ENCODE measurements at regions not wholly inside any gene's neighbourhood (a gene's known extent, or its start where the extent isn't known, plus 50 kb on each side); places are given as distances from the start of the nearest gene placed in this dataset.

- Histone ChIP-seq H3K4me3 (no peak overlapping the region), H3K27ac (peak overlapping the region in 1 of 12 donors; percentile 11), H3K4me1 (peaks cover 0 to 7% (median 0%) of the 10 kb centered on the region in 12 donors), H3K36me3 (no peaks in the 10 kb centered on the region), H3K9me3 (no peaks in the 10 kb centered on the region), H3K27me3 (no peaks in the 10 kb centered on the region)
- TF ChIP-seq POLR2A (IDR thresholded peaks at IDR 0.05): no peak
- TF ChIP-seq CTCF (IDR thresholded peaks at IDR 0.05): no peak
- WGBS, 4 donors: 60 to 66% (median 63%) methylated on average over 7 of the region's 7 CpGs
- DNase-seq (no peak), ATAC-seq (peak in 1 of 4 donors; percentile 27)
- intact Hi-C loops (cut with DNase I): loop anchor here in 2 of 10 donors (10.0 kb wide), 1 partner anchor 216 kb away; no protein-coding TSS in a partner anchor
Observed at GRCh38 chr4:181308476-181309312, 934.5 kb upstream of the TENM3 start.

GRCh38 chr4:181312066-181312465 lies 931.1 kb upstream of the TENM3 start:
- peak in 4 of 5 donors; percentile 19 to 47 (median 30) for DNase-seq
- intact Hi-C loops (cut with DNase I): no loop called here
- Histone ChIP-seq H3K27me3 (no peaks in the 10 kb centered on the region), H3K4me1 (peaks cover 0 to 7% (median 0%) of the 10 kb centered on the region in 12 donors), H3K4me3 (peak overlapping the region in 3 of 12 donors; percentile 3 to 7 (median 5)), H3K9me3 (peaks cover 0 to 7% (median 0%) of the 10 kb centered on the region in 12 donors), H3K36me3 (no peaks in the 10 kb centered on the region), H3K27ac (peak overlapping the region in 6 of 12 donors; percentile 4 to 64 (median 28))
- WGBS, 4 donors: 16 to 21% (median 18%) methylated on average over 4 of the region's 4 CpGs
- TF ChIP-seq POLR2A (IDR thresholded peaks at IDR 0.05) (no peak), CTCF (IDR thresholded peaks at IDR 0.05) (no peak)
- peak; percentile 90 to 97 (median 94) for ATAC-seq

- 43 to 47% (median 45%) methylated on average over 5 of the region's 5 CpGs for WGBS, 4 donors
- Histone ChIP-seq H3K27me3 (no peaks in the 10 kb centered on the region), H3K9me3 (peaks cover 0 to 3% (median 0%) of the 10 kb centered on the region in 12 donors), H3K4me3 (no peak overlapping the region), H3K4me1 (peaks cover 0 to 9% (median 0%) of the 10 kb centered on the region in 12 donors), H3K36me3 (no peaks in the 10 kb centered on the region), H3K27ac (no peak overlapping the region)
- intact Hi-C loops (cut with DNase I): no loop called here
- ATAC-seq (peak in 2 of 4 donors; percentile 45 to 69), DNase-seq (peak in 1 of 5 donors; percentile 30)
- TF ChIP-seq POLR2A (IDR thresholded peaks at IDR 0.05) (no peak), CTCF (IDR thresholded peaks at IDR 0.05) (no peak)
Observed at GRCh38 chr4:181319629-181320028, 923.6 kb upstream of the TENM3 start.

- DNase-seq (no peak), ATAC-seq (no peak)
- Histone ChIP-seq H3K36me3 (no peaks in the 10 kb centered on the region), H3K4me3 (no peak overlapping the region), H3K4me1 (peaks cover 0 to 9% (median 0%) of the 10 kb centered on the region in 12 donors), H3K27ac (no peak overlapping the region), H3K9me3 (no peaks in the 10 kb centered on the region), H3K27me3 (no peaks in the 10 kb centered on the region)
- no peak for TF ChIP-seq CTCF (IDR thresholded peaks at IDR 0.05)
- no peak for TF ChIP-seq POLR2A (IDR thresholded peaks at IDR 0.05)
- intact Hi-C loops (cut with DNase I): no loop called here
- 60 to 74% (median 63%) methylated on average over 2 of the region's 2 CpGs for WGBS, 4 donors
Observed at GRCh38 chr4:181323061-181323460, 920.1 kb upstream of the TENM3 start.

Data from heart left ventricle (tissue), 16 donors.